Keratinocyte (primary cell): ENCODE measurements at regions not wholly inside any gene's neighbourhood (a gene's known extent, or its start where the extent isn't known, plus 50 kb on each side); places are given as distances from the start of the nearest gene placed in this dataset.

Source experiments
- EZH2 ChIP-seq: IDR thresholded peaks from one replicate; pipeline ENCODE4 v1.6.1; 2012; ENCODE audit warnings: inconsistent platforms, mild to moderate bottlenecking, low read length, moderate library complexity
- TF ChIP-seq, protein P1 (sequence below), 3 experiments: IDR thresholded peaks in 1 of 3; conservative IDR thresholded peaks in 1 of 3; optimal IDR thresholded peaks in 1 of 3; 2 replicates in 2 of 3; 3 replicates in 1 of 3; pipeline versions ENCODE3 to v1.5.1; 2011; ENCODE audit warnings: low read length in 3 of 3, mild to moderate bottlenecking in 3 of 3, moderate library complexity in 2 of 3, control low read depth in 1 of 3, inconsistent platforms in 1 of 3; ENCODE audit not compliant: insufficient read depth in 2 of 3; ENCODE audit errors: extremely low read depth in 1 of 3

DNA sequence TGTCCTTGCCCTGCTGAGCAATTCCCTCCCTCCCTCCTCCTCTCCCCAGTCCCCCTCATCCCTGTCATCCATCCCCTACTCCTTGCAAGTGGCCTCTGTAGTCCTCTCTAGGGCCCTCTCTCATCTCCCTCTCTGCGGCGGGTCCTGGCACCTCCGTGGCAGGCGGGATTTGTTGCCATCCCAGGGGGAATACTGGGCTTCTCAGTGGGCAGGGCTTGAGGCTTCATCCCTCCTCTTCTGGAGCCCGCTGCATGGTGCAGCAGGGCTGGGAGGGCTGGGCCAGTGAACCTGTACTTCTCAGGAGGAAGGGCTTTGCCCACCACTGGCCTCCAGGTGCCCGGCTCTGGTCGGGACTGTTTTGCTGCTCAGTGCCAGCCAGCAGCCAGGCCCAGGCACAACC lies 216.2 kb downstream of the TFCP2L1 start:
- TF ChIP-seq, protein P1, sequence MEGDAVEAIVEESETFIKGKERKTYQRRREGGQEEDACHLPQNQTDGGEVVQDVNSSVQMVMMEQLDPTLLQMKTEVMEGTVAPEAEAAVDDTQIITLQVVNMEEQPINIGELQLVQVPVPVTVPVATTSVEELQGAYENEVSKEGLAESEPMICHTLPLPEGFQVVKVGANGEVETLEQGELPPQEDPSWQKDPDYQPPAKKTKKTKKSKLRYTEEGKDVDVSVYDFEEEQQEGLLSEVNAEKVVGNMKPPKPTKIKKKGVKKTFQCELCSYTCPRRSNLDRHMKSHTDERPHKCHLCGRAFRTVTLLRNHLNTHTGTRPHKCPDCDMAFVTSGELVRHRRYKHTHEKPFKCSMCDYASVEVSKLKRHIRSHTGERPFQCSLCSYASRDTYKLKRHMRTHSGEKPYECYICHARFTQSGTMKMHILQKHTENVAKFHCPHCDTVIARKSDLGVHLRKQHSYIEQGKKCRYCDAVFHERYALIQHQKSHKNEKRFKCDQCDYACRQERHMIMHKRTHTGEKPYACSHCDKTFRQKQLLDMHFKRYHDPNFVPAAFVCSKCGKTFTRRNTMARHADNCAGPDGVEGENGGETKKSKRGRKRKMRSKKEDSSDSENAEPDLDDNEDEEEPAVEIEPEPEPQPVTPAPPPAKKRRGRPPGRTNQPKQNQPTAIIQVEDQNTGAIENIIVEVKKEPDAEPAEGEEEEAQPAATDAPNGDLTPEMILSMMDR (optimal IDR thresholded peaks at IDR 0.05 in 1 of 3, IDR thresholded peaks at IDR 0.05 in 1 of 3, conservative IDR thresholded peaks at IDR 0.05 in 1 of 3; ENCODE audit: extremely low read depth in 1 of 3, insufficient read depth in 2 of 3, low read length in 3 of 3): no peak
- TF ChIP-seq EZH2: no peak
